Body of pancreas (tissue), 4 donors: ENCODE measurements at regions not wholly inside any gene's neighbourhood (a gene's known extent, or its start where the extent isn't known, plus 50 kb on each side); places are given as distances from the start of the nearest gene placed in this dataset.

ENCODE experiments used
- POLR2A ChIP-seq, 3 donors: fragments of 450-650 bp; IDR thresholded peaks; one replicate each; pipeline ENCODE4 v1.6.1; 2016; ENCODE audit warnings: antibody characterized with exemption in 3 of 3, mild to moderate bottlenecking in 2 of 3
- TF ChIP-seq, protein P1 (sequence below), 7 experiments: fragments of 450-650 bp in 4 of 7; fragments of 200-600 bp in 3 of 7; sonication (generic) in 3 of 7; IDR thresholded peaks; one replicate each; pipeline ENCODE4 v1.5.1; 2016 to 2019; ENCODE audit warnings: antibody characterized with exemption in 7 of 7

DNA sequence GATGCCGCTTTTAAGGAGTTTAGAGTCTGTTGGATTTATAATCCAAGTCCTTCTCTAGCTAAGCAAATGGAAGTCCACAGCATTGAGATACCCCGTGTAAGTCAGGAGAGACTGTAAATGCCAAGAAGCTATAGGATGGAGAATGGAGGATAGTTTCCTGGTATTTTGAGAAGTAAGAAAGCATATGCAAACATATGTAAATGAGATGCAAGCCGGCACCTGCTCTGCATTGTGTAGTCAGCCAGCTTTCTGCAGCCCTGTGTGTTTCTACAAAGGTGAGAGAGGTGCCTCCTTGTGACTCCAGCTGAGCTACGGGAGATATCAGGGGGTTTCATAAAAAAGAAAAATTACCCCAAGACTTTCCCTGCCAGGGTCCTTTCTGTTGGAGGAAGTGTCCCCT is 176.3 kb downstream of the RPS24 start:
- no peak for TF ChIP-seq POLR2A (IDR thresholded peaks at IDR 0.05)
- TF ChIP-seq, protein P1, sequence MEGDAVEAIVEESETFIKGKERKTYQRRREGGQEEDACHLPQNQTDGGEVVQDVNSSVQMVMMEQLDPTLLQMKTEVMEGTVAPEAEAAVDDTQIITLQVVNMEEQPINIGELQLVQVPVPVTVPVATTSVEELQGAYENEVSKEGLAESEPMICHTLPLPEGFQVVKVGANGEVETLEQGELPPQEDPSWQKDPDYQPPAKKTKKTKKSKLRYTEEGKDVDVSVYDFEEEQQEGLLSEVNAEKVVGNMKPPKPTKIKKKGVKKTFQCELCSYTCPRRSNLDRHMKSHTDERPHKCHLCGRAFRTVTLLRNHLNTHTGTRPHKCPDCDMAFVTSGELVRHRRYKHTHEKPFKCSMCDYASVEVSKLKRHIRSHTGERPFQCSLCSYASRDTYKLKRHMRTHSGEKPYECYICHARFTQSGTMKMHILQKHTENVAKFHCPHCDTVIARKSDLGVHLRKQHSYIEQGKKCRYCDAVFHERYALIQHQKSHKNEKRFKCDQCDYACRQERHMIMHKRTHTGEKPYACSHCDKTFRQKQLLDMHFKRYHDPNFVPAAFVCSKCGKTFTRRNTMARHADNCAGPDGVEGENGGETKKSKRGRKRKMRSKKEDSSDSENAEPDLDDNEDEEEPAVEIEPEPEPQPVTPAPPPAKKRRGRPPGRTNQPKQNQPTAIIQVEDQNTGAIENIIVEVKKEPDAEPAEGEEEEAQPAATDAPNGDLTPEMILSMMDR (IDR thresholded peaks at IDR 0.05), result no peak
